RPMI7951 (cell line): ENCODE measurements at regions not wholly inside any gene's neighbourhood (a gene's known extent, or its start where the extent isn't known, plus 50 kb on each side); places are given as distances from the start of the nearest gene placed in this dataset.

Experiments
- DNase-seq: peaks from one replicate; pipeline ENCODE4 v3.0.0-alpha.2; 2012; ENCODE audit warnings: low read depth

- DNase-seq, result peak; percentile 94
Observed at GRCh38 chr5:54743997-54744788, 226.6 kb downstream of the SNX18 start.

DNA sequence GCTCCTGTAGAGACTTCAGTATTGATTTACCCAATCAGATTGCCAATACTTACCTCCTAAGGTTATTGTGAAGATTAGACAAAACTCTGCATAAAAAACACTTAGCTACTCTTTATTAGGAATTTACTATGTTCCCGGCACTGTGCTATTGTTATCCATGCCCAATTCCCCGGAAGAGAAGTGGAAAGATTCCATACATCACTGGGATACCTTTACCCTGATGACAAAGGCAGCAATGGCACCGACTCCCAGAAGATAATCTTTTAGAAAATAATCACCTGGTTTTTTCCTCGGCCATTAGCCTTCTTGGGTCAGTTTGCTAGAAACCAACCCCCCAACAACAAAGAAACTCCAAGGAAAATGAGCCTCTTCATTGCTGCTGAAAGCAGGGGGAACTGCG, 226.0 kb downstream of the SNX18 start:
- no peak for DNase-seq

DNA sequence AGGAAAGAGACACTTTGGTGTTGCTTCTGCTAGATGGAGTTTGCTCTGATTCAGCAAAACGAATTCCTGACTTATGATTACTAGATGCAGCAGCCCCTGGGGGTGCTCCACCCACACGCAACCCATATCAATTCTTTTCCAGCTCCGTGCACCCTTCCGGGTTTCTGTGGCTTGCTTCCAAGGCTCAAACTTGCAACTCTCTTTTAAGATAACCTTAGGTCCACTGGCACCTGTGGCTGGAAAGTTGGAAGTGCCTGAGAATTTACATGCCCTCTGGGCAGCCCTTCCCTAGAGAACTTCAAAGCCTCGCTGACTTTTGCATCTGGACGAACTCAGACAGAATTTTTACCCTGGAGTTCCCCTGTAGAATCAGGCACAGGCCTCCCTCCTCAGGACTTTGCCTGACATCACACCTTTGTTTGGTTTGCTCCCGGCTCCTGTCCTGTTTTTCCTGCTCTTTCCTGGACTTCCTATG, 224.9 kb downstream of the SNX18 start:
- peak; percentile 96 for DNase-seq

- no peak for DNase-seq
Observed at GRCh38 chr5:54741711-54742110, 224.2 kb downstream of the SNX18 start.

GRCh38 chr5:54740141-54740540, 222.6 kb downstream of the SNX18 start:
- no peak for DNase-seq

GRCh38 chr5:54739371-54739770, 221.8 kb downstream of the SNX18 start:
- no peak for DNase-seq

DNA sequence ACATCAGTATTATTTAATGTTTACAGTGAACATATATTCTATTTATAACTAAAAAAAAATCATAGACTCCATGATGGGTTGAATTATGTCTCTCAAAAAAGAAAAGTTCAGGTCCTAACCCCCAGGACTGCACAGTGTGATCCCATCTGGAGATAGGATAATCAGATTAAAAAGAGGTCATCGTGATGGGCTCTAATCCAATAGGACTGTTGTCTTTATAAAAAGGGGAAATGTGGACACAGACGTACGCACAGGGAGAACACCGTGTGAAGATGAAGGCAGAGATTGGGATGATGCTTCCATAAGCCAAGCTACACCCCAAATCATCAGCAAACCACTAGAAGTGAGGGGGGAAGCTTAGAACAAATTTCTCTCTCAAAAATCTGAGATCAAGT, 221.4 kb downstream of the SNX18 start:
- no peak for DNase-seq

DNA sequence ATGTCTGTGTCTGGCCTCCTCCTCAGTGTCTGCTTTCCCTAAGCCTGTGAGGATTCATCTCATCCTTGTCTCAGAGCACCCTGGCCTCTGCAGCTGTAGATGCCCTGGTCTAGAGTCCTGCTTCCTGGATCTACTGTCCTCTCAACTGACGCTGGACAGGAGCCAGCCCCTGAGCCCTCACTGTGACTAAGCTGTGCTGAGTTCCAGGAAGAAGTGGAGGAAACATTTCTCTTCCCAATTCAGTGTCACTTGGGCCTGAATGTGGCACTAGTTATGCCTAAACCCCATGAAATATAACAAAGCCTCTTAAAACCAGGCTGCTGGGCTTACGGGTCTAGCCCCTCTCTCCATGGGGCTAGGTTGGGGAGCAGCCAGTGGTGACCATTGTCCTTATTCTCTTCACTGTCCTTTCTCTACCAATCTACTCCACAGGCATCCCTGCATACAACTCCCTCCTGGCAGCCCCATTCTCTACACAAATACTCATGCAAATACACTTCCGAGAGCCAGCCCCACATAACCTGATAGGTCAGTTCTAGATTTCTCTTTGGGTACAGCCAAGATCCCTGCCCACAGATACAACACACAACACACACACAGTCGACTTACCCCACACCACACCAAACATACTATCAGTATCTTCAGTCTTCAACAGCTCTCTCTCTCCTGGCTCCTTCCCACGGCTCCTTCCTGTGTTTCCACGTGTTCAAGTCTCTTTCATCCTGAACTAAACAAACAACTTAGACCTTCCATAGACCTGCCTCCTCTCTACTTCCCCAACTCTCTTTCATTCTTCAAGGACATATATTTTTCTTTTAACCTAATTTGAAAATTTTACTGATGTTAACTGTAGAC, 220.8 kb downstream of the SNX18 start:
- peak; percentile 75 for DNase-seq

GRCh38 chr5:54736003-54736797, 218.6 kb downstream of the SNX18 start:
- DNase-seq, result no peak

GRCh38 chr5:54733101-54733500, 215.5 kb downstream of the SNX18 start:
- DNase-seq, result no peak

- no peak for DNase-seq
Observed at GRCh38 chr5:54732108-54732507, 214.5 kb downstream of the SNX18 start.

GRCh38 chr5:54728588-54728915, 211.0 kb downstream of the SNX18 start:
- no peak for DNase-seq

DNA sequence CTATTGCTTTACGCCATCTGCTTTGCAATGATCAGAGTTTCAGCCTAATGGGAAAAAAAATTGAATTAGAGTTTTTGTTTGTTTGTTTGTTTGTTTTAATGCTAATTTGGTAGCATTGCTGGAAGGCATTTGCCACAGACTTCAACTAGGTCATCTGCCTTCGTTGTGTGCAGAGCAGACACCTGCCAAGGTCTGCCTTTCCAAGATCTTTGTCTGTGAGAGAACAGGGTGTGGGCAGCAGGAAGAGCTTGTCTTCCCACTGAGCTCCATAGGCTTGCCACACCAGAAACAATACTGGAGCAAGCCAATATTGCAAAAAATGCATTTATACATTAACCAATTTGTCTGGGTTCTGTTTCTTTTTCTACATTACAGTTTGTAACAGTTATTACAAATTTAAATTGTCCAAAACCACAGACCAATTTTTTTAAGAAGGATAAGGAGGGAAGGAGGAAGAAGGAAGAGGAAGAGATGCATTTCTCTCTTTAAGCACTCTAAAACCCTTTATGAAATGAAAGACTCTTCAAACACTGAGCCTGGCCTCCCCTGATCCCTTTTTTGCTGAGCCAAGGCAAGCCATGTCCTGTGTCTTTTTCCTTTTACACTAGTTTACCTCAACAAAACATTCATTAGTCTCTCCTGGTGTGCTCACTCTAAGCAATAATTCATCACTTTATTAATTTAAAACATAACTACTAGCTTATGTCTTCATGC, 210.5 kb downstream of the SNX18 start:
- DNase-seq, result no peak

GRCh38 chr5:54725391-54726280, 208.1 kb downstream of the SNX18 start:
- no peak for DNase-seq

GRCh38 chr5:54722846-54723433, 205.4 kb downstream of the SNX18 start:
- DNase-seq, result no peak

DNA sequence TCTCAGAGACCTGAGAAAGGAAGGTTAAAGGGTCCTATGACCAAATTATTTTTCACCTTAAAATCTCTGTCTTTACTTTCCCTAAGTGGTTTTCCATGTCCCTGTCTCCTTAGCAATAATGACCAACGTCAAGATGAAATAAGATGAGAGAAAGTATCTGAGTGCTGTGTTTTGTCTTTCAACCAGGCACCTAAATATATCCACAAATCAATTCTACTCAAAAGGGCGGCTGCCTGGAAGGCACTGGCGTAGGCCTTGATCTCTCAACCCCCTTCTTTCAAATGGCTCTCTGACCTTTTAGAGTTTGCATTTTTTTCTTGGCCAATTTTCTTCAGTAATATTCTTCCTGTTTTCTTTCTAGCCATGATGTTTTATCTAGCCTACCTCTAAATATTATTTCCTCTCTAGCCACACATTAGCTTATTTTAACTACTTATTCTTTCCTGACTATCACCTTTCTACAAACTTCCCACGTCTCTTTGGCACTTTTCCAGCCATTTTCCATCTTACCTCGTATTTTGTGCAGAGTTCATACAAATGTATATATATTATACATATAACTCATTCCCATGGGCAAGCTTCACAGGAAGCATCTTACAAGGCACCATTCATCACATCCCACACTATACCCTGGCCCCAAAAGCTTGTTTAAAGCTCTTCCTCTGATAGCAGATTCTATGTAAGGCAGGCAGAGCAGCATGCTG, 204.5 kb downstream of the SNX18 start:
- DNase-seq, result no peak

DNA sequence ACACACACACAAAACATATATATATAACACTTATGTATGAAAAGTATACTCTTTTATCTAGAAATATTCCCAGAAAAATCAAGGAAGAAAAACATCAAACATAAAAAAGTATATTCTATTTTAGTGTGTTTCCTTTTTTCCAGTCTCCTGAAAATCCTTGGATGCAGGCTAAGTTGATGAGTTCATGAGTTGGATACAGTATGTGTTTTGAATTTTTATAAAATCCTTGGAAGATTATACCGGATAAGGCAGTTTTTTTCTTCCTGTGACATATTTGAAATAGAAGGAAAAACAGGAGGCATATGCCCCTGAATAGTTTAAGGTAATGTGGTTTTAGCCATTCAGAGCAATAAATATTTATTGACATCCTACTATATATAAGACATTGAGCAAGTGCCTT, 203.6 kb downstream of the SNX18 start:
- no peak for DNase-seq

- no peak for DNase-seq
Observed at GRCh38 chr5:54720341-54720740, 202.8 kb downstream of the SNX18 start.
